CD14-positive monocyte (primary cell): ENCODE measurements at regions not wholly inside any gene's neighbourhood (a gene's known extent, or its start where the extent isn't known, plus 50 kb on each side); places are given as distances from the start of the nearest gene placed in this dataset.

ENCODE experiments used
- DNase-seq, 3 donors: peaks; one replicate each; pipeline ENCODE4 v3.0.0-alpha.2; 2011 to 2022
- H2AFZ ChIP-seq: 2 replicates; pipeline ENCODE4 v1.6.0; 2012; ENCODE audit warnings: mild to moderate bottlenecking, low read depth, low read length, inconsistent platforms; ENCODE audit not compliant: insufficient read depth, poor library complexity, severe bottlenecking
- H3K27ac ChIP-seq, 2 donors: 1 replicate in 1 of 2; 2 replicates in 1 of 2; pipeline ENCODE4 v1.5.1; 2012 to 2013; ENCODE audit warnings: low read length in 2 of 2, control low read depth in 1 of 2, inconsistent platforms in 1 of 2, low read depth in 1 of 2, mild to moderate bottlenecking in 1 of 2
- H3K27me3 ChIP-seq, 2 donors: one replicate each; pipeline versions ENCODE4 v1.6.0 to v1.6.1; 2011 to 2013; ENCODE audit warnings: low read length in 2 of 2; ENCODE audit not compliant: control insufficient read depth in 2 of 2, insufficient read depth in 2 of 2
- H3K36me3 ChIP-seq, 2 donors: replicated peaks in 1 of 2; 1 replicate in 1 of 2; 2 replicates in 1 of 2; pipeline versions ENCODE4 v1.5.1 to v1.6.1; 2012 to 2013; ENCODE audit warnings: low read length in 2 of 2, control low read depth in 1 of 2, inconsistent platforms in 1 of 2, mild to moderate bottlenecking in 1 of 2; ENCODE audit not compliant: insufficient read depth in 2 of 2, control insufficient read depth in 1 of 2
- H3K4me1 ChIP-seq, 2 donors: 1 replicate in 1 of 2; 2 replicates in 1 of 2; pipeline versions ENCODE4 v1.5.1 to v1.6.1; 2012 to 2013; ENCODE audit warnings: low read length in 2 of 2, control low read depth in 1 of 2, inconsistent platforms in 1 of 2, mild to moderate bottlenecking in 1 of 2, moderate library complexity in 1 of 2; ENCODE audit not compliant: insufficient read depth in 2 of 2, control insufficient read depth in 1 of 2
- H3K4me2 ChIP-seq: replicated peaks from 2 replicates; pipeline ENCODE3; 2012; ENCODE audit warnings: low read length, moderate library complexity, mild to moderate bottlenecking; ENCODE audit not compliant: poor library complexity, severe bottlenecking; ENCODE audit errors: extremely low read depth
- H3K4me3 ChIP-seq, 3 experiments: fragments of 200-600 bp in 1 of 3; sonication (generic) in 1 of 3; replicated peaks in 1 of 3; 1 replicate in 2 of 3; 2 replicates in 1 of 3; pipeline ENCODE4 v1.5.1; 2011 to 2013; ENCODE audit warnings: low read length in 3 of 3, mild to moderate bottlenecking in 3 of 3, control low read depth in 2 of 3, low read depth in 2 of 3, inconsistent platforms in 1 of 3, moderate library complexity in 1 of 3
- H3K79me2 ChIP-seq: 2 replicates; pipeline ENCODE4 v1.6.0; 2012; ENCODE audit warnings: mild to moderate bottlenecking, control low read depth, inconsistent platforms, low read length, moderate library complexity; ENCODE audit not compliant: insufficient read depth
- H3K9ac ChIP-seq: 2 replicates; pipeline ENCODE4 v1.6.0; 2017; ENCODE audit warnings: low read length, mild to moderate bottlenecking; ENCODE audit not compliant: insufficient read depth, poor library complexity, severe bottlenecking
- H3K9me3 ChIP-seq, 2 donors: replicated peaks in 1 of 2; 1 replicate in 1 of 2; 2 replicates in 1 of 2; pipeline versions ENCODE4 v1.5.1 to v1.6.1; 2012 to 2013; ENCODE audit warnings: low read length in 2 of 2, control low read depth in 1 of 2; ENCODE audit not compliant: control insufficient read depth in 1 of 2, insufficient read depth in 1 of 2
- H4K20me1 ChIP-seq: 2 replicates; pipeline ENCODE4 v1.6.0; 2012; ENCODE audit warnings: mild to moderate bottlenecking, low read length, control low read depth, moderate library complexity; ENCODE audit not compliant: insufficient read depth
- H3K27ac Mint-ChIP-seq, 7 donors: one replicate each; pipeline ENCODE4 v1.8.0; 2020; ENCODE audit warnings: mild to moderate bottlenecking in 7 of 7, mixed read lengths in 7 of 7, moderate library complexity in 6 of 7, inconsistent platforms in 2 of 7
- H3K27me3 Mint-ChIP-seq, 3 donors: one replicate each; pipeline ENCODE4 v1.8.0; 2021 to 2022; ENCODE audit warnings: low read depth in 3 of 3, mild to moderate bottlenecking in 3 of 3, mixed read lengths in 3 of 3, moderate library complexity in 3 of 3, inconsistent platforms in 1 of 3
- H3K36me3 Mint-ChIP-seq, 2 donors: one replicate each; pipeline ENCODE4 v1.8.0; 2020; ENCODE audit warnings: mixed read lengths in 2 of 2, inconsistent platforms in 1 of 2, mild to moderate bottlenecking in 1 of 2
- H3K4me1 Mint-ChIP-seq: one replicate; pipeline ENCODE4 v1.8.0; 2020; ENCODE audit warnings: mild to moderate bottlenecking, mixed read lengths
- H3K4me3 Mint-ChIP-seq, 2 donors: one replicate each; pipeline ENCODE4 v1.8.0; 2020; ENCODE audit warnings: mild to moderate bottlenecking in 2 of 2, mixed read lengths in 2 of 2, moderate library complexity in 1 of 2
- H3K9me3 Mint-ChIP-seq, 7 donors: one replicate each; pipeline ENCODE4 v1.8.0; 2020 to 2022; ENCODE audit warnings: mixed read lengths in 7 of 7, mild to moderate bottlenecking in 6 of 7, moderate library complexity in 6 of 7, inconsistent platforms in 2 of 7
- CTCF ChIP-seq: fragments of 200-600 bp; IDR thresholded peaks from one replicate; pipeline ENCODE4 v1.8.0; 2022; ENCODE audit warnings: antibody characterized with exemption, mild to moderate bottlenecking
- WGBS: methylation state at CpG from one replicate; pipeline ENCODE4 v1.1.5; 2013; ENCODE audit warnings: missing lambda C conversion rate; ENCODE audit not compliant: insufficient coverage; 5-methylcytosine and 5-hydroxymethylcytosine counted together
- intact Hi-C, 2 donors: fragments of 100-400 bp; cut with micrococcal nuclease; formaldehyde crosslinking; loops; one replicate each; pipeline versions ENCODE4 v1.15.0 to v1.15.1; 2023

- no peak for DNase-seq
- Histone ChIP-seq H3K4me2 (no peak overlapping the region), H4K20me1 (no peaks in the 10 kb centered on the region), H3K9ac (no peak overlapping the region), H3K4me1 (peaks cover 22 to 41% of the 10 kb centered on the region in 2 donors), H3K36me3 (no peaks in the 10 kb centered on the region), H3K27me3 (peaks cover 6 to 8% of the 10 kb centered on the region in 2 donors), H3K9me3 (no peaks in the 10 kb centered on the region), H3K4me3 (no peak overlapping the region), H3K27ac (peak overlapping the region in 1 of 2 donors; percentile 29), H3K79me2 (no peaks in the 10 kb centered on the region), H2AFZ (no peak overlapping the region)
- Mint-ChIP-seq H3K4me1 (peaks cover 27% of the 10 kb centered on the region), H3K9me3 (no peaks in the 10 kb centered on the region), H3K27me3 (peaks cover 3 to 7% (median 6%) of the 10 kb centered on the region in 3 donors), H3K4me3 (no peak overlapping the region), H3K36me3 (no peaks in the 10 kb centered on the region), H3K27ac (no peak overlapping the region)
- intact Hi-C loops: loop anchor here in 1 of 2 donors (10.0 kb wide), 1 partner anchor 214 kb away; no protein-coding TSS in a partner anchor
- no CpG with 5 or more reads among the region's 3 CpGs for WGBS
- no peak for TF ChIP-seq CTCF
Measured at GRCh38 chr9:22241024-22241423, 205.6 kb upstream of the DMRTA1 start.

GRCh38 chr9:22241611-22242010 lies 205.0 kb upstream of the DMRTA1 start:
- Mint-ChIP-seq H3K4me3 (peak overlapping the region in 1 of 2 donors; percentile 18), H3K4me1 (peaks cover 27% of the 10 kb centered on the region), H3K36me3 (no peaks in the 10 kb centered on the region), H3K9me3 (no peaks in the 10 kb centered on the region), H3K27ac (peak overlapping the region in 3 of 7 donors; percentile 1 to 17 (median 15)), H3K27me3 (peaks cover 3 to 9% (median 6%) of the 10 kb centered on the region in 3 donors)
- H4K20me1 ChIP-seq: no peaks in the 10 kb centered on the region
- H3K79me2 ChIP-seq: no peaks in the 10 kb centered on the region
- DNase-seq: peak; percentile 49 to 66 (median 64)
- peak overlapping the region; percentile 9 for H3K4me2 ChIP-seq
- intact Hi-C loops: loop anchor here in 1 of 2 donors (10.0 kb wide), 1 partner anchor 213 kb away; no protein-coding TSS in a partner anchor
- H3K4me1 ChIP-seq: peaks cover 22 to 41% of the 10 kb centered on the region in 2 donors
- peaks cover 9 to 11% of the 10 kb centered on the region in 2 donors for H3K27me3 ChIP-seq
- TF ChIP-seq CTCF: no peak
- no peak overlapping the region for H3K9ac ChIP-seq
- no peak overlapping the region for H3K4me3 ChIP-seq
- no peaks in the 10 kb centered on the region for H3K36me3 ChIP-seq
- H3K27ac ChIP-seq: peak overlapping the region in 1 of 2 donors; percentile 29
- no peak overlapping the region for H2AFZ ChIP-seq
- H3K9me3 ChIP-seq: no peaks in the 10 kb centered on the region
